A673 (cell line): ENCODE measurements at regions not wholly inside any gene's neighbourhood (a gene's known extent, or its start where the extent isn't known, plus 50 kb on each side); places are given as distances from the start of the nearest gene placed in this dataset.

Experiments used
- BruUV-seq: library from RNA; stranded (reverse); fragments of 400-500 nt; replicated peaks from 2 replicates; lab custom pipeline; 2021; lab: Mats Ljungman, UMichigan
- CTCF ChIA-PET: fragments of 300-600 bp; sonication (Branson Sonifier 250); formaldehyde crosslinking; loops from one replicate; lab custom pipeline; 2022; ENCODE audit warnings: antibody characterized with exemption; lab: Charles Lee
- POLR2A ChIA-PET: fragments of 300-600 bp; sonication (Branson Sonifier 250); formaldehyde crosslinking; loops from one replicate; lab custom pipeline; 2022; ENCODE audit warnings: antibody characterized with exemption; ENCODE audit not compliant: low non-redundant PET; lab: Charles Lee
- DNase-seq: peaks from one replicate; pipeline ENCODE4 v3.0.0-alpha.2; 2015; ENCODE audit warnings: low spot score
- H3K27ac ChIP-seq: fragments of 200-600 bp; sonication (generic); 2 replicates; pipeline ENCODE4 v1.5.1; 2016; ENCODE audit warnings: mixed run types, low read depth, mild to moderate bottlenecking, mixed read lengths, antibody characterized with exemption, low read length; ENCODE audit not compliant: poor library complexity, severe bottlenecking
- H3K27me3 ChIP-seq: fragments of 200-600 bp; sonication (generic); replicated peaks from 2 replicates; pipeline ENCODE4 v1.6.1; 2017; ENCODE audit warnings: mixed run types, low read depth, mild to moderate bottlenecking, mixed read lengths, antibody characterized with exemption, low read length; ENCODE audit not compliant: insufficient read depth, poor library complexity
- H3K36me3 ChIP-seq: fragments of 200-600 bp; sonication (generic); 2 replicates; pipeline ENCODE4 v1.6.1; 2016; ENCODE audit warnings: mixed run types, mild to moderate bottlenecking, mixed read lengths, antibody characterized with exemption, low read length; ENCODE audit not compliant: insufficient read depth, poor library complexity, severe bottlenecking
- H3K4me1 ChIP-seq: fragments of 200-600 bp; sonication (generic); 2 replicates; pipeline ENCODE4 v1.6.1; 2017; ENCODE audit warnings: mixed run types, mild to moderate bottlenecking, mixed read lengths, antibody characterized with exemption, low read length; ENCODE audit not compliant: insufficient read depth, poor library complexity, severe bottlenecking
- H3K4me3 ChIP-seq: fragments of 200-600 bp; sonication (generic); 2 replicates; pipeline ENCODE4 v1.5.1; 2016; ENCODE audit warnings: low read depth, mixed run types, mild to moderate bottlenecking, mixed read lengths, low read length; ENCODE audit not compliant: poor library complexity, severe bottlenecking
- H3K9me3 ChIP-seq: fragments of 200-600 bp; sonication (generic); 2 replicates; pipeline ENCODE4 v1.6.1; 2016; ENCODE audit warnings: mixed run types, low read depth, mild to moderate bottlenecking, mixed read lengths, antibody characterized with exemption, low read length; ENCODE audit not compliant: poor library complexity, severe bottlenecking
- CTCF ChIP-seq: fragments of 300-800, 200-600 bp; sonication (generic); conservative IDR thresholded peaks from 2 replicates; pipeline ENCODE4 v1.5.1; 2017; ENCODE audit warnings: low read depth, mild to moderate bottlenecking, antibody characterized with exemption, low read length, moderate library complexity, mixed read lengths
- EZH2 ChIP-seq: fragments of 200-600 bp; sonication (generic); IDR thresholded peaks from 2 replicates; pipeline ENCODE4 v1.6.1; 2017; ENCODE audit warnings: borderline replicate concordance, low read depth, mild to moderate bottlenecking, mixed read lengths, antibody characterized with exemption, low read length; ENCODE audit not compliant: poor library complexity, severe bottlenecking
- intact Hi-C: fragments of 100-400 bp; cut with micrococcal nuclease; formaldehyde crosslinking; loops from one replicate; pipeline ENCODE4 v1.10.0; 2022; ENCODE audit not compliant: unreplicated experiment

- ChIA-PET POLR2A (no interaction called here), CTCF (no interaction called here)
- Histone ChIP-seq H3K4me3 (no peak overlapping the region), H3K4me1 (no peaks in the 10 kb centered on the region), H3K27me3 (peaks cover 25% of the 10 kb centered on the region), H3K9me3 (no peaks in the 10 kb centered on the region), H3K36me3 (no peaks in the 10 kb centered on the region), H3K27ac (no peak overlapping the region)
- intact Hi-C loops: no loop called here
- TF ChIP-seq EZH2: no peak
- TF ChIP-seq CTCF: no peak
- no peak for DNase-seq
- no TSS peak for BruUV-seq
Measured at GRCh38 chr13:97171136-97171535, 51.0 kb upstream of the MBNL2 start.
